BLaER1 treated with 17β-estradiol and CSF1 and Interleukin-3, amounts not matched to agents 10 nM and 100 nM (cell line): ENCODE measurements at regions not wholly inside any gene's neighbourhood (a gene's known extent, or its start where the extent isn't known, plus 50 kb on each side); places are given as distances from the start of the nearest gene placed in this dataset.
"Not testable (repeated sequence)": the region's sequence is repeated elsewhere in the genome, so short reads cannot be mapped to it uniquely, and the experiment has no call there.

ENCODE experiments used
- H3K27ac ChIP-seq, 11 experiments: shearing (Covaris generic); formaldehyde crosslinking; 2 replicates each; pipeline ENCODE4 v1.8.1; 2022
- H3K27me3 ChIP-seq, 11 experiments: shearing (Covaris generic); formaldehyde crosslinking; 2 replicates each; pipeline ENCODE4 v1.8.1; 2022
- H3K36me3 ChIP-seq, 11 experiments: shearing (Covaris generic); formaldehyde crosslinking; 2 replicates each; pipeline ENCODE4 v1.8.1; 2022
- H3K4me1 ChIP-seq, 10 experiments: shearing (Covaris generic); formaldehyde crosslinking; 2 replicates each; pipeline ENCODE4 v1.8.1; 2022
- H3K4me2 ChIP-seq, 11 experiments: shearing (Covaris generic); formaldehyde crosslinking; 2 replicates each; pipeline ENCODE4 v1.8.1; 2022
- H3K4me3 ChIP-seq, 10 experiments: shearing (Covaris generic); formaldehyde crosslinking; 2 replicates each; pipeline ENCODE4 v1.8.1; 2022
- H3K9ac ChIP-seq, 11 experiments: shearing (Covaris generic); formaldehyde crosslinking; 2 replicates each; pipeline ENCODE4 v1.8.1; 2022
- H3K9me3 ChIP-seq, 11 experiments: shearing (Covaris generic); formaldehyde crosslinking; replicated peaks in 1 of 11; 2 replicates each; pipeline ENCODE4 v1.8.1; 2022
- H4K20me1 ChIP-seq, 11 experiments: shearing (Covaris generic); formaldehyde crosslinking; 2 replicates each; pipeline ENCODE4 v1.8.1; 2022
- Cebpa-rat ChIP-seq, 11 experiments: shearing (Covaris generic); IDR thresholded peaks; 2 replicates each; pipeline ENCODE4 v1.8.1; 2022

- H4K20me1 ChIP-seq = no peaks in the 10 kb centered on the region
- TF ChIP-seq Cebpa-rat (IDR thresholded peaks at IDR 0.05) = no peak
- H3K36me3 ChIP-seq = no peaks in the 10 kb centered on the region
- H3K4me1 ChIP-seq = peaks cover 11 to 22% (median 20%) of the 10 kb centered on the region in 10 experiments
- H3K27me3 ChIP-seq = no peaks in the 10 kb centered on the region
- no peak overlapping the region for H3K4me2 ChIP-seq
- H3K4me3 ChIP-seq = no peak overlapping the region
- H3K9me3 ChIP-seq = no peaks in the 10 kb centered on the region
- H3K27ac ChIP-seq = no peak overlapping the region
- no peak overlapping the region for H3K9ac ChIP-seq
Measured at GRCh38 chr6:871503-871902, 178.6 kb upstream of the EXOC2 start.

- Histone ChIP-seq H3K4me1 (peaks cover 11 to 22% (median 19%) of the 10 kb centered on the region in 10 experiments), H3K4me2 (no peak overlapping the region), H3K9ac (no peak overlapping the region), H3K27me3 (no peaks in the 10 kb centered on the region), H3K4me3 (no peak overlapping the region), H3K36me3 (no peaks in the 10 kb centered on the region), H3K27ac (no peak overlapping the region), H3K9me3 (no peaks in the 10 kb centered on the region), H4K20me1 (no peaks in the 10 kb centered on the region)
- no peak for TF ChIP-seq Cebpa-rat (IDR thresholded peaks at IDR 0.05)
Measured at GRCh38 chr6:870096-870495, 177.2 kb upstream of the EXOC2 start.

- Histone ChIP-seq H3K36me3 (no peaks in the 10 kb centered on the region), H3K4me3 (no peak overlapping the region), H3K27ac (no peak overlapping the region), H3K9ac (no peak overlapping the region), H4K20me1 (no peaks in the 10 kb centered on the region), H3K9me3 (no peaks in the 10 kb centered on the region), H3K4me1 (peaks cover 0 to 3% (median under 1%) of the 10 kb centered on the region in 10 experiments; a peak in 4 of 20 replicates), H3K4me2 (no peak overlapping the region), H3K27me3 (peaks cover under 1 to 7% (median 1%) of the 10 kb centered on the region in 11 experiments; a peak in 21 of 22 replicates)
- no peak for TF ChIP-seq Cebpa-rat (IDR thresholded peaks at IDR 0.05)
Measured at GRCh38 chr6:868201-868600, 175.3 kb upstream of the EXOC2 start.

- Histone ChIP-seq H3K4me1 (peaks cover 0 to 3% (median 0%) of the 10 kb centered on the region in 10 experiments; a peak in 1 of 20 replicates), H3K27ac (no peak overlapping the region), H3K9me3 (no peaks in the 10 kb centered on the region), H3K27me3 (peaks cover 4 to 10% (median 4%) of the 10 kb centered on the region in 11 experiments), H3K4me2 (no peak overlapping the region), H3K36me3 (no peaks in the 10 kb centered on the region), H3K4me3 (no peak overlapping the region), H4K20me1 (no peaks in the 10 kb centered on the region), H3K9ac (no peak overlapping the region)
- TF ChIP-seq Cebpa-rat (IDR thresholded peaks at IDR 0.05) = no peak
Measured at GRCh38 chr6:867378-867777, 174.4 kb upstream of the EXOC2 start.

- Histone ChIP-seq H3K27ac (no peak overlapping the region), H4K20me1 (no peaks in the 10 kb centered on the region), H3K27me3 (peaks cover 4 to 15% (median 9%) of the 10 kb centered on the region in 11 experiments), H3K4me1 (peaks cover 0 to 3% (median 0%) of the 10 kb centered on the region in 10 experiments; a peak in 1 of 20 replicates), H3K4me2 (no peak overlapping the region), H3K4me3 (no peak overlapping the region), H3K36me3 (no peaks in the 10 kb centered on the region), H3K9ac (no peak overlapping the region), H3K9me3 (no peaks in the 10 kb centered on the region)
- TF ChIP-seq Cebpa-rat (IDR thresholded peaks at IDR 0.05) = no peak
Measured at GRCh38 chr6:866316-866715, 173.4 kb upstream of the EXOC2 start.

- Histone ChIP-seq H3K36me3 (no peaks in the 10 kb centered on the region), H3K27ac (no peak overlapping the region), H3K4me1 (peaks cover 0 to 3% (median 0%) of the 10 kb centered on the region in 10 experiments; a peak in 1 of 20 replicates), H4K20me1 (no peaks in the 10 kb centered on the region), H3K4me2 (no peak overlapping the region), H3K27me3 (peaks cover 4 to 18% (median 10%) of the 10 kb centered on the region in 11 experiments), H3K9me3 (no peaks in the 10 kb centered on the region), H3K9ac (no peak overlapping the region), H3K4me3 (no peak overlapping the region)
- no peak for TF ChIP-seq Cebpa-rat (IDR thresholded peaks at IDR 0.05)
Measured at GRCh38 chr6:865846-866245, 172.9 kb upstream of the EXOC2 start.

GRCh38 chr6:863831-864230 is 170.9 kb upstream of the EXOC2 start:
- Histone ChIP-seq H3K9ac (no peak overlapping the region), H3K4me1 (peaks cover 0 to 3% (median 0%) of the 10 kb centered on the region in 10 experiments; a peak in 1 of 20 replicates), H3K27ac (no peak overlapping the region), H3K4me2 (no peak overlapping the region), H3K36me3 (no peaks in the 10 kb centered on the region), H4K20me1 (no peaks in the 10 kb centered on the region), H3K9me3 (no peaks in the 10 kb centered on the region), H3K27me3 (peaks cover 4 to 18% (median 10%) of the 10 kb centered on the region in 11 experiments), H3K4me3 (no peak overlapping the region)
- no peak for TF ChIP-seq Cebpa-rat (IDR thresholded peaks at IDR 0.05)

- not testable (repeated sequence) for H3K4me2 ChIP-seq, H3K36me3 ChIP-seq, H3K4me3 ChIP-seq, H3K9ac ChIP-seq, H3K4me1 ChIP-seq, H3K9me3 ChIP-seq, H3K27ac ChIP-seq, H4K20me1 ChIP-seq
- peaks cover 4 to 18% (median 10%) of the 10 kb centered on the region in 11 experiments for H3K27me3 ChIP-seq
Measured at GRCh38 chr6:863127-863526, 170.2 kb upstream of the EXOC2 start.

GRCh38 chr6:859936-860335 is 167.0 kb upstream of the EXOC2 start:
- Histone ChIP-seq H4K20me1 (no peaks in the 10 kb centered on the region), H3K36me3 (no peaks in the 10 kb centered on the region), H3K4me3 (no peak overlapping the region), H3K27me3 (peaks cover 4 to 18% (median 10%) of the 10 kb centered on the region in 11 experiments), H3K4me2 (no peak overlapping the region), H3K4me1 (peaks cover 0 to 4% (median 1%) of the 10 kb centered on the region in 10 experiments; a peak in 7 of 20 replicates), H3K27ac (no peak overlapping the region), H3K9me3 (no peaks in the 10 kb centered on the region), H3K9ac (no peak overlapping the region)
- no peak for TF ChIP-seq Cebpa-rat (IDR thresholded peaks at IDR 0.05)

GRCh38 chr6:854406-855118 is 161.6 kb upstream of the EXOC2 start:
- Histone ChIP-seq H3K4me2 (peak overlapping the region; percentile 5 to 81 (median 66); a peak in 19 of 22 replicates), H4K20me1 (no peaks in the 10 kb centered on the region), H3K27ac (no peak overlapping the region), H3K36me3 (no peaks in the 10 kb centered on the region), H3K9me3 (peaks cover 0 to 13% (median 6%) of the 10 kb centered on the region in 11 experiments; a peak in 7 of 22 replicates), H3K4me1 (peaks cover 0 to 30% (median 25%) of the 10 kb centered on the region in 10 experiments; a peak in 19 of 20 replicates), H3K9ac (0 out of 22 replicates have a peak overlapping the region, but pooled peaks of 1 of the 11 experiments have one; percentile 25), H3K4me3 (no peak overlapping the region), H3K27me3 (no peaks in the 10 kb centered on the region)
- no peak for TF ChIP-seq Cebpa-rat (IDR thresholded peaks at IDR 0.05)

- H3K4me3 ChIP-seq, H3K27ac ChIP-seq, H3K9ac ChIP-seq, H3K36me3 ChIP-seq, H4K20me1 ChIP-seq, H3K4me2 ChIP-seq, H3K27me3 ChIP-seq: not testable (repeated sequence)
- Histone ChIP-seq H3K4me1 (peaks cover 6 to 44% (median 36%) of the 10 kb centered on the region in 10 experiments; a peak in 19 of 20 replicates), H3K9me3 (peaks cover 0 to 13% (median 6%) of the 10 kb centered on the region in 11 experiments; a peak in 7 of 22 replicates)
Measured at GRCh38 chr6:852216-852615, 159.3 kb upstream of the EXOC2 start.
